Endothelial cell of umbilical vein (primary cell): ENCODE measurements at regions not wholly inside any gene's neighbourhood (a gene's known extent, or its start where the extent isn't known, plus 50 kb on each side); places are given as distances from the start of the nearest gene placed in this dataset.

ENCODE experiments used
- BruUV-seq: library from RNA; stranded (reverse); fragments of 400-500 nt; replicated peaks from 2 replicates; lab custom pipeline; 2021; lab: Mats Ljungman, UMichigan
- CTCF ChIA-PET: fragments of 300-600, 350-600 bp; sonication (Branson Sonifier 250); formaldehyde crosslinking; loops from one replicate; lab custom pipeline; 2021; ENCODE audit warnings: antibody characterized with exemption, inconsistent platforms; lab: Charles Lee
- POLR2A ChIA-PET: fragments of 300-600, 350-600 bp; sonication (Branson Sonifier 250); formaldehyde crosslinking; loops from one replicate; lab custom pipeline; 2021; ENCODE audit warnings: antibody characterized with exemption, inconsistent platforms; lab: Charles Lee
- DNase-seq: peaks from one replicate; pipeline ENCODE4 v3.0.0-alpha.2; 2011; ENCODE audit warnings: low read depth, low spot score
- FAIRE-seq: peaks from 2 replicates; lab custom pipeline; 2011; peaks lifted over from hg19 to GRCh38; lab: Jason Lieb, UNC
- H2AFZ ChIP-seq: 2 replicates; pipeline ENCODE4 v1.6.0; 2012; ENCODE audit warnings: low read depth, low read length, control low read depth, inconsistent platforms
- H3K27ac ChIP-seq: 2 replicates; pipeline ENCODE4 v1.5.1; 2011; ENCODE audit warnings: low read depth, mild to moderate bottlenecking, control low read depth, low read length, moderate library complexity; ENCODE audit not compliant: insufficient read depth
- H3K27me3 ChIP-seq, 2 experiments: 2 replicates each; pipeline versions ENCODE4 v1.6.0 to v1.6.1; 2011; ENCODE audit warnings: low read length in 2 of 2, mixed read lengths in 1 of 2; ENCODE audit not compliant: control insufficient read depth in 2 of 2, insufficient read depth in 2 of 2
- H3K36me3 ChIP-seq, 2 experiments: 2 replicates in 1 of 2; 3 replicates in 1 of 2; pipeline ENCODE4 v1.5.1; 2011; ENCODE audit warnings: low read length in 2 of 2, mild to moderate bottlenecking in 1 of 2, moderate library complexity in 1 of 2; ENCODE audit not compliant: control insufficient read depth in 2 of 2, insufficient read depth in 2 of 2; ENCODE audit errors: extremely low read depth in 1 of 2
- H3K4me1 ChIP-seq: 3 replicates; pipeline ENCODE4 v1.5.1; 2011; ENCODE audit warnings: mild to moderate bottlenecking, low read length; ENCODE audit not compliant: control insufficient read depth, insufficient read depth; ENCODE audit errors: extremely low read depth
- H3K4me2 ChIP-seq: 2 replicates; pipeline ENCODE4 v1.6.1; 2011; ENCODE audit warnings: low read length, control low read depth, mixed read lengths; ENCODE audit not compliant: insufficient read depth
- H3K4me3 ChIP-seq, 3 experiments: fragments of 200-600 bp in 1 of 3; sonication (generic), shearing (Covaris generic) in 1 of 3; replicated peaks in 1 of 3; 2 replicates each; pipeline ENCODE4 v1.5.1; 2011 to 2016; ENCODE audit warnings: control low read depth in 3 of 3, low read length in 3 of 3, mild to moderate bottlenecking in 2 of 3, inconsistent platforms in 1 of 3, low read depth in 1 of 3, moderate library complexity in 1 of 3; ENCODE audit not compliant: insufficient read depth in 1 of 3
- H3K79me2 ChIP-seq: 2 replicates; pipeline ENCODE4 v1.6.0; 2012; ENCODE audit warnings: low read length, inconsistent platforms; ENCODE audit not compliant: control insufficient read depth, insufficient read depth
- H3K9ac ChIP-seq: replicated peaks from 2 replicates; pipeline ENCODE3; 2011; ENCODE audit warnings: low read length, control low read depth; ENCODE audit not compliant: insufficient read depth; ENCODE audit errors: extremely low read depth
- H3K9me1 ChIP-seq: replicated peaks from 3 replicates; pipeline ENCODE4 v1.6.0; 2011; ENCODE audit warnings: mild to moderate bottlenecking, low read length; ENCODE audit not compliant: control insufficient read depth, insufficient read depth; ENCODE audit errors: extremely low read depth
- H3K9me3 ChIP-seq: replicated peaks from 2 replicates; pipeline ENCODE4 v1.5.1; 2012; ENCODE audit warnings: low read length, inconsistent platforms; ENCODE audit not compliant: control insufficient read depth, insufficient read depth
- H4K20me1 ChIP-seq: replicated peaks from 2 replicates; pipeline ENCODE3; 2011; ENCODE audit warnings: mild to moderate bottlenecking, low read length; ENCODE audit not compliant: control insufficient read depth, insufficient read depth; ENCODE audit errors: extremely low read depth
- FOS ChIP-seq: IDR thresholded peaks from 2 replicates; pipeline ENCODE4 v1.6.1; 2011; ENCODE audit warnings: mild to moderate bottlenecking, low read length, moderate library complexity, borderline replicate concordance; ENCODE audit not compliant: insufficient read depth
- JUN ChIP-seq: IDR thresholded peaks from 2 replicates; pipeline ENCODE4 v1.6.1; 2011; ENCODE audit warnings: borderline replicate concordance, low read depth; ENCODE audit not compliant: insufficient read length, insufficient read depth
- MAX ChIP-seq: IDR thresholded peaks from 2 replicates; pipeline ENCODE4 v1.6.1; 2011; ENCODE audit not compliant: insufficient read depth, insufficient read length
- dilution Hi-C: fragments of 300-500 bp; cut with MboI; formaldehyde crosslinking; loops from one replicate; pipeline ENCODE4 v1.15.0; 2019; ENCODE audit warnings: low sequenced_read_pairs; ENCODE audit not compliant: extremely low pct_ligation_motif_present
- intact Hi-C: fragments of 100-400 bp; cut with micrococcal nuclease; formaldehyde crosslinking; loops from one replicate; pipeline ENCODE4 v1.10.0; 2022

GRCh38 chr21:15486460-15487195 is 243.2 kb upstream of the USP25 start:
- Histone ChIP-seq H2AFZ (no peak overlapping the region), H3K4me1 (no peaks in the 10 kb centered on the region), H4K20me1 (no peaks in the 10 kb centered on the region), H3K36me3 (no peaks in the 10 kb centered on the region), H3K9me1 (no peaks in the 10 kb centered on the region), H3K9me3 (no peaks in the 10 kb centered on the region), H3K27me3 (peaks cover 1 to 6% of the 10 kb centered on the region in 2 experiments), H3K27ac (no peak overlapping the region), H3K9ac (no peak overlapping the region), H3K4me2 (no peak overlapping the region), H3K4me3 (no peak overlapping the region), H3K79me2 (no peaks in the 10 kb centered on the region)
- FAIRE-seq (no peak), DNase-seq (no peak)
- TF ChIP-seq MAX = peak; percentile 16
- no peak for TF ChIP-seq JUN
- ChIA-PET CTCF (interaction anchor here (3.3 kb wide), 1 partner anchor 622 kb away, joined by 36 read pairs; no protein-coding TSS in a partner anchor), POLR2A (no interaction called here)
- no TSS peak for BruUV-seq
- dilution Hi-C loops (no loop called here), intact Hi-C loops (loop anchor here (10.0 kb wide), 2 partner anchors 352 to 502 kb away; no protein-coding TSS in a partner anchor)

DNA sequence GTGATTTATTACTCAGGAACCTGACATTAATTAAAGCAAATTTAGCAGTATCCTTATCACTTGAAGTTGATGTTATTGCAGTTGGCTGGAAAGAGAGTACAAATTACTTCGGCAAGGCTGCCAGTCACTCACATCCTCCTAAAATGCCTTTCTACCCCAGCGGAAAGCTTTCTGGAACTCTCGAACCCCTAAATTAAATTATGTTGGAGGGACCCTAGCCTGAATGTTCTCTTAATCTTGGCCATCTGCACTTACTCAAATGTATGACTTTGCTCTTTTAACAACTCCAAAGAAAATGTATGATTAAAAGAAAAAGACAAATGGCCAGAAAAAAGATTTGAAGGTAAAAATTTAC is 242.6 kb upstream of the USP25 start:
- Histone ChIP-seq H3K27ac (no peak overlapping the region), H4K20me1 (no peaks in the 10 kb centered on the region), H3K4me2 (no peak overlapping the region), H3K27me3 (peaks cover 1 to 6% of the 10 kb centered on the region in 2 experiments), H3K4me1 (no peaks in the 10 kb centered on the region), H3K9me3 (no peaks in the 10 kb centered on the region), H3K9ac (no peak overlapping the region), H3K4me3 (no peak overlapping the region), H3K79me2 (no peaks in the 10 kb centered on the region), H2AFZ (no peak overlapping the region), H3K36me3 (no peaks in the 10 kb centered on the region), H3K9me1 (no peaks in the 10 kb centered on the region)
- dilution Hi-C loops = no loop called here
- ChIA-PET POLR2A (no interaction called here), CTCF (interaction anchor here (1.0 to 3.3 kb wide), 2 partner anchors 623 kb away, joined by 3 to 36 read pairs; no protein-coding TSS in a partner anchor)
- no peak for TF ChIP-seq FOS
- BruUV-seq = no TSS peak
- intact Hi-C loops = loop anchor here (10.0 kb wide), 2 partner anchors 352 to 502 kb away; no protein-coding TSS in a partner anchor
- no peak for DNase-seq
- FAIRE-seq = peak; percentile 12
